ENCODE measurements at regions not wholly inside any gene's neighbourhood (a gene's known extent, or its start where the extent isn't known, plus 50 kb on each side); places are given as distances from the start of the nearest gene placed in this dataset.
A peak's percentile ranks its signal among the peaks of the same experiment; 100 is the strongest.

GRCh38 chr20:1776681-1777475 is 118.3 kb upstream of the SIRPA start:
- no peaks in the 10 kb centered on the region for H3K9me3 ChIP-seq
- H3K27me3 ChIP-seq: no peaks in the 10 kb centered on the region
- H3K4me1 ChIP-seq: peaks cover 18% of the 10 kb centered on the region
- peak overlapping the region; percentile 63 for H3K4me3 ChIP-seq
- peak in 2 of 3 donors; percentile 52 to 59 for TF ChIP-seq POLR2AphosphoS5 (IDR thresholded peaks at IDR 0.05)
- TF ChIP-seq CTCF (IDR thresholded peaks at IDR 0.05): peak; percentile 82 to 83
- TF ChIP-seq POLR2A (IDR thresholded peaks at IDR 0.05): no peak
- TF ChIP-seq EP300 (IDR thresholded peaks at IDR 0.05): no peak
- WGBS: 1% methylated on average over 34 of the region's 35 CpGs
- no peak overlapping the region for H3K27ac ChIP-seq
- H3K36me3 ChIP-seq: no peaks in the 10 kb centered on the region
- peak in 1 of 2 donors; percentile 94 for DNase-seq (ENCODE audit: low spot score in 2 of 2)

- Histone ChIP-seq H3K36me3 (no peaks in the 10 kb centered on the region), H3K27ac (no peak overlapping the region), H3K9me3 (no peaks in the 10 kb centered on the region), H3K4me1 (peaks cover 18% of the 10 kb centered on the region), H3K27me3 (no peaks in the 10 kb centered on the region), H3K4me3 (no peak overlapping the region)
- TF ChIP-seq POLR2A (IDR thresholded peaks at IDR 0.05) (no peak), EP300 (IDR thresholded peaks at IDR 0.05) (no peak), POLR2AphosphoS5 (IDR thresholded peaks at IDR 0.05) (no peak), CTCF (IDR thresholded peaks at IDR 0.05) (no peak)
- 89% methylated on average over 2 of the region's 2 CpGs for WGBS
- no peak for DNase-seq (ENCODE audit: low spot score in 2 of 2)
Observed at GRCh38 chr20:1775117-1775516, 117.5 kb upstream of the SIRPG start.

- no peak overlapping the region for H3K27ac ChIP-seq
- H3K4me1 ChIP-seq: peaks cover 18% of the 10 kb centered on the region
- DNase-seq (ENCODE audit: low spot score in 2 of 2): no peak
- no peaks in the 10 kb centered on the region for H3K36me3 ChIP-seq
- no peak overlapping the region for H3K4me3 ChIP-seq
- H3K9me3 ChIP-seq: no peaks in the 10 kb centered on the region
- no peaks in the 10 kb centered on the region for H3K27me3 ChIP-seq
- 97% methylated on average over 6 of the region's 6 CpGs for WGBS
- TF ChIP-seq POLR2A (IDR thresholded peaks at IDR 0.05) (no peak), EP300 (IDR thresholded peaks at IDR 0.05) (no peak), POLR2AphosphoS5 (IDR thresholded peaks at IDR 0.05) (no peak), CTCF (IDR thresholded peaks at IDR 0.05) (no peak)
Observed at GRCh38 chr20:1774479-1774878, 116.9 kb upstream of the SIRPG start.

- Histone ChIP-seq H3K27me3 (no peaks in the 10 kb centered on the region), H3K36me3 (no peaks in the 10 kb centered on the region), H3K27ac (no peak overlapping the region), H3K9me3 (no peaks in the 10 kb centered on the region), H3K4me1 (peaks cover 18% of the 10 kb centered on the region), H3K4me3 (no peak overlapping the region)
- no peak for DNase-seq (ENCODE audit: low spot score in 2 of 2)
- TF ChIP-seq POLR2A (IDR thresholded peaks at IDR 0.05): no peak
- WGBS: 93% methylated on average over 2 of the region's 2 CpGs
Observed at GRCh38 chr20:1773816-1774215, 116.2 kb upstream of the SIRPG start.

- Histone ChIP-seq H3K27me3 (no peaks in the 10 kb centered on the region), H3K27ac (no peak overlapping the region), H3K4me1 (peaks cover 3% of the 10 kb centered on the region), H3K9me3 (no peaks in the 10 kb centered on the region), H3K4me3 (no peak overlapping the region), H3K36me3 (no peaks in the 10 kb centered on the region)
- 95% methylated on average over 3 of the region's 3 CpGs for WGBS
- no peak for DNase-seq (ENCODE audit: low spot score in 2 of 2)
- TF ChIP-seq POLR2AphosphoS5 (IDR thresholded peaks at IDR 0.05) (no peak), POLR2A (IDR thresholded peaks at IDR 0.05) (no peak), EP300 (IDR thresholded peaks at IDR 0.05) (no peak), CTCF (IDR thresholded peaks at IDR 0.05) (no peak)
Observed at GRCh38 chr20:1769491-1769890, 111.9 kb upstream of the SIRPG start.
